Fibroblast of lung (primary cell): ENCODE measurements at regions not wholly inside any gene's neighbourhood (a gene's known extent, or its start where the extent isn't known, plus 50 kb on each side); places are given as distances from the start of the nearest gene placed in this dataset.

ENCODE experiments used
- DNase-seq, 2 donors: peaks; one replicate each; pipeline versions ENCODE4 v3.0.0 to v3.0.0-alpha.2; 2010; ENCODE audit warnings: low read depth in 2 of 2
- H2AFZ ChIP-seq: 2 replicates; pipeline ENCODE4 v1.5.1; 2012; ENCODE audit warnings: low read length, control low read depth, inconsistent platforms
- H3K27ac ChIP-seq: 2 replicates; pipeline ENCODE4 v1.5.1; 2011; ENCODE audit warnings: low read length, control low read depth; ENCODE audit not compliant: insufficient read depth
- H3K27me3 ChIP-seq: 2 replicates; pipeline ENCODE4 v1.5.1; 2011; ENCODE audit warnings: mild to moderate bottlenecking, low read length; ENCODE audit not compliant: control insufficient read depth, insufficient read depth
- H3K36me3 ChIP-seq: 2 replicates; pipeline ENCODE4 v1.5.1; 2011; ENCODE audit warnings: low read length; ENCODE audit not compliant: control insufficient read depth, insufficient read depth
- H3K4me1 ChIP-seq: 2 replicates; pipeline ENCODE4 v1.5.1; 2011; ENCODE audit warnings: low read length; ENCODE audit not compliant: control insufficient read depth, insufficient read depth; ENCODE audit errors: extremely low read depth
- H3K4me2 ChIP-seq: 2 replicates; pipeline ENCODE4 v1.5.1; 2011; ENCODE audit warnings: low read length, control low read depth; ENCODE audit not compliant: insufficient read depth; ENCODE audit errors: extremely low read depth
- H3K4me3 ChIP-seq, 4 experiments: fragments of 200-600 bp in 1 of 4; sonication (generic) in 1 of 4; replicated peaks in 1 of 4; 2 replicates each; pipeline ENCODE4 v1.5.1; 2011 to 2016; ENCODE audit warnings: low read length in 4 of 4, low read depth in 3 of 4, mild to moderate bottlenecking in 3 of 4, control low read depth in 2 of 4, inconsistent platforms in 1 of 4, mixed read lengths in 1 of 4; ENCODE audit not compliant: insufficient read depth in 1 of 4; ENCODE audit errors: control extremely low read depth in 1 of 4
- H3K79me2 ChIP-seq: 2 replicates; pipeline ENCODE4 v1.5.1; 2012; ENCODE audit warnings: mild to moderate bottlenecking, low read length, inconsistent platforms; ENCODE audit not compliant: control insufficient read depth, insufficient read depth
- H3K9ac ChIP-seq: 2 replicates; pipeline ENCODE4 v1.5.1; 2011; ENCODE audit warnings: mild to moderate bottlenecking, low read length, control low read depth; ENCODE audit not compliant: insufficient read depth
- H3K9me3 ChIP-seq: 2 replicates; pipeline ENCODE4 v1.5.1; 2012; ENCODE audit warnings: low read depth, low read length; ENCODE audit not compliant: control insufficient read depth, insufficient read depth
- H4K20me1 ChIP-seq: 2 replicates; pipeline ENCODE4 v1.5.1; 2011; ENCODE audit warnings: low read length; ENCODE audit not compliant: control insufficient read depth, insufficient read depth; ENCODE audit errors: extremely low read depth
- EZH2 ChIP-seq: IDR thresholded peaks from 2 replicates; pipeline ENCODE4 v1.5.1; 2012; ENCODE audit warnings: low read length, control low read depth, mild to moderate bottlenecking; ENCODE audit errors: missing control alignments
- TF ChIP-seq, protein P1 (sequence below), 2 donors: IDR thresholded peaks in 1 of 2; conservative IDR thresholded peaks in 1 of 2; 1 replicate in 1 of 2; 2 replicates in 1 of 2; pipeline ENCODE4 v1.5.1; 2011 to 2012; ENCODE audit warnings: low read length in 2 of 2, control low read depth in 1 of 2, inconsistent platforms in 1 of 2, low read depth in 1 of 2, mild to moderate bottlenecking in 1 of 2

- no peak for DNase-seq
- no peak overlapping the region for H3K4me3 ChIP-seq
- no peaks in the 10 kb centered on the region for H3K9me3 ChIP-seq
- no peak overlapping the region for H2AFZ ChIP-seq
- no peak overlapping the region for H3K4me2 ChIP-seq
- no peak overlapping the region for H3K9ac ChIP-seq
- no peaks in the 10 kb centered on the region for H4K20me1 ChIP-seq
- no peak overlapping the region for H3K27ac ChIP-seq
- no peaks in the 10 kb centered on the region for H3K4me1 ChIP-seq
- TF ChIP-seq, protein P1, sequence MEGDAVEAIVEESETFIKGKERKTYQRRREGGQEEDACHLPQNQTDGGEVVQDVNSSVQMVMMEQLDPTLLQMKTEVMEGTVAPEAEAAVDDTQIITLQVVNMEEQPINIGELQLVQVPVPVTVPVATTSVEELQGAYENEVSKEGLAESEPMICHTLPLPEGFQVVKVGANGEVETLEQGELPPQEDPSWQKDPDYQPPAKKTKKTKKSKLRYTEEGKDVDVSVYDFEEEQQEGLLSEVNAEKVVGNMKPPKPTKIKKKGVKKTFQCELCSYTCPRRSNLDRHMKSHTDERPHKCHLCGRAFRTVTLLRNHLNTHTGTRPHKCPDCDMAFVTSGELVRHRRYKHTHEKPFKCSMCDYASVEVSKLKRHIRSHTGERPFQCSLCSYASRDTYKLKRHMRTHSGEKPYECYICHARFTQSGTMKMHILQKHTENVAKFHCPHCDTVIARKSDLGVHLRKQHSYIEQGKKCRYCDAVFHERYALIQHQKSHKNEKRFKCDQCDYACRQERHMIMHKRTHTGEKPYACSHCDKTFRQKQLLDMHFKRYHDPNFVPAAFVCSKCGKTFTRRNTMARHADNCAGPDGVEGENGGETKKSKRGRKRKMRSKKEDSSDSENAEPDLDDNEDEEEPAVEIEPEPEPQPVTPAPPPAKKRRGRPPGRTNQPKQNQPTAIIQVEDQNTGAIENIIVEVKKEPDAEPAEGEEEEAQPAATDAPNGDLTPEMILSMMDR (conservative IDR thresholded peaks at IDR 0.05 in 1 of 2, IDR thresholded peaks at IDR 0.05 in 1 of 2; ENCODE audit: low read depth in 1 of 2, low read length in 2 of 2): no peak
- TF ChIP-seq EZH2: no peak
- H3K36me3 ChIP-seq: no peaks in the 10 kb centered on the region
- no peaks in the 10 kb centered on the region for H3K27me3 ChIP-seq
- H3K79me2 ChIP-seq: no peaks in the 10 kb centered on the region
These were observed 78.1 kb upstream of the HEY2 start for GRCh38 chr6:125671323-125671722.

DNA sequence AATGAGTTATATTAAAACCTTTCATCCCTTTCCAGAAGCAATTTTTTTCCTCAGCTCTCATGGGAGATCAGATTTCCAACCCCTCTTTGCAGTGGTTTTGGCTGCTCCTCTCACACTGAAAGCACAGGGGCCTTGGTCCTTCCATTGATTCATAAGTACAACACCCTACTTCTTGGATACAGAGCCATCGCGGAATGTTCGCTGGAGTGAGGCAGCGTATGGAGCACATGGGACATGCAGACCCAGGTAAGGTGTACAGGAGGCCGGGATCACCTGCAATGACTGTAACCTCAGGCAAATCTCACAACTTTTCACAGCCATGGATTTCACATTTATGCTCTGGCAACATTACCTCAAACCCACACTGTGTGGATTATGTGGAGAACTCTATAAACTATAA lies 75.2 kb upstream of the HEY2 start:
- no peak for DNase-seq
- TF ChIP-seq EZH2: no peak
- TF ChIP-seq, protein P1 (conservative IDR thresholded peaks at IDR 0.05 in 1 of 2, IDR thresholded peaks at IDR 0.05 in 1 of 2; ENCODE audit: low read depth in 1 of 2, low read length in 2 of 2): no peak
- Histone ChIP-seq H3K79me2 (no peaks in the 10 kb centered on the region), H3K4me1 (no peaks in the 10 kb centered on the region), H3K36me3 (no peaks in the 10 kb centered on the region), H3K4me3 (no peak overlapping the region), H3K9ac (no peak overlapping the region), H3K27me3 (no peaks in the 10 kb centered on the region), H3K4me2 (no peak overlapping the region), H3K9me3 (no peaks in the 10 kb centered on the region), H3K27ac (no peak overlapping the region), H2AFZ (no peak overlapping the region), H4K20me1 (no peaks in the 10 kb centered on the region)

DNA sequence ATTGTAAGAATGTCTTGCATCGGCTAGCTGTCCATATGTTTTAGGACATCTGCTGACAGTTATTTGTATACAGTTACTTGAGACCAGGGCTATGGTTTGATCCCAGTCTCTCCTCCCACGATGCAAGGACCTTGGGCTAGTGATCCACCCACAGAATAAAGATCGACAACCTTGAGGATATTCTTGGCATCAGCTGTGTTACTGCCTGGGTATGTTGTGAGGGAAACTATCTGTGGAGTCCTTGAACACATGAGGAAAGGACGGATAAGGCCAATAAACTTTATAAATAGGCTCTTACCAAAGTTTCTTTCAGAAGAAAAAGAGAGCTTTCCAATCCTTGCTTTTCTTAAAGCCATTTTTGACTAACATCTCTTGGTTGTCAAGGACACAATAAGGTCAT lies 70.8 kb upstream of the HEY2 start:
- Histone ChIP-seq H3K79me2 (no peaks in the 10 kb centered on the region), H3K4me2 (no peak overlapping the region), H3K9me3 (no peaks in the 10 kb centered on the region), H3K27me3 (no peaks in the 10 kb centered on the region), H3K27ac (no peak overlapping the region), H3K9ac (no peak overlapping the region), H3K36me3 (no peaks in the 10 kb centered on the region), H2AFZ (no peak overlapping the region), H4K20me1 (no peaks in the 10 kb centered on the region), H3K4me1 (no peaks in the 10 kb centered on the region), H3K4me3 (no peak overlapping the region)
- DNase-seq: no peak
- TF ChIP-seq, protein P1 (conservative IDR thresholded peaks at IDR 0.05 in 1 of 2, IDR thresholded peaks at IDR 0.05 in 1 of 2; ENCODE audit: low read depth in 1 of 2, low read length in 2 of 2): no peak
